HFFc6 (cell line): ENCODE measurements at regions not wholly inside any gene's neighbourhood (a gene's known extent, or its start where the extent isn't known, plus 50 kb on each side); places are given as distances from the start of the nearest gene placed in this dataset.

Experiments used
- DNase-seq: peaks from one replicate; pipeline ENCODE4 v3.0.0-alpha.2; 2018
- H3K27ac Mint-ChIP-seq: 2 replicates; pipeline ENCODE4 v1.8.0; 2020; ENCODE audit warnings: mild to moderate bottlenecking, mixed read lengths
- H3K27me3 Mint-ChIP-seq: 2 replicates; pipeline ENCODE4 v1.8.0; 2021; ENCODE audit warnings: mild to moderate bottlenecking, moderate library complexity, mixed read lengths; ENCODE audit not compliant: insufficient read depth
- H3K36me3 Mint-ChIP-seq: 2 replicates; pipeline ENCODE4 v1.8.0; 2021; ENCODE audit warnings: low read depth, mixed read lengths
- H3K4me1 Mint-ChIP-seq: 2 replicates; pipeline ENCODE4 v1.8.0; 2020; ENCODE audit warnings: low read depth, mixed read lengths
- H3K4me3 Mint-ChIP-seq: 2 replicates; pipeline ENCODE4 v1.8.0; 2020; ENCODE audit warnings: mild to moderate bottlenecking, moderate library complexity, mixed read lengths
- H3K9me3 Mint-ChIP-seq: 2 replicates; pipeline ENCODE4 v1.8.0; 2020; ENCODE audit warnings: mild to moderate bottlenecking, mixed read lengths
- TF ChIP-seq, protein P1 (sequence below): fragments of 200-600 bp; sonication (generic); IDR thresholded peaks from 2 replicates; pipeline ENCODE4 v1.5.0; 2021; ENCODE audit warnings: antibody characterized with exemption, mild to moderate bottlenecking

DNA sequence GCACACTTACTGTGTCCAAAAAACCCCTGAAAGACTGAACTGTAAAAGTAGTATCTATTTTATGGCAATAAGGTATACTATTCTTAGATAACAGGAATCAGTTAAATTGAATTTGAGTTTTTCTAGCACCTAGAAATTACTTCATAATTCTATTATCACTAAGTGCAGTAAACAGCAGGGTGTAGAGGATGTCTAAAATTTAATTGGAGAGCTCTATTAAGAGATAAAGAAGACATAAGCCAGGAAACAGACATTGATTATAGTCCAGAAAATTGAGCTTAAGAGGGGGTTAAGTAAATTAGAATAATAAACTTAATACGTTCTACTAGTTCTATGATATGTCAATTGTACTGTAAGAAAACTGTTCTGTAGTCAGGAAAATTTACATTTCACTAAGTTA, 403.5 kb upstream of the CBLB start:
- Mint-ChIP-seq H3K27me3 (no peaks in the 10 kb centered on the region), H3K4me3 (no peak overlapping the region), H3K36me3 (no peaks in the 10 kb centered on the region), H3K9me3 (no peaks in the 10 kb centered on the region), H3K27ac (no peak overlapping the region), H3K4me1 (no peaks in the 10 kb centered on the region)
- no peak for DNase-seq
- TF ChIP-seq, protein P1, sequence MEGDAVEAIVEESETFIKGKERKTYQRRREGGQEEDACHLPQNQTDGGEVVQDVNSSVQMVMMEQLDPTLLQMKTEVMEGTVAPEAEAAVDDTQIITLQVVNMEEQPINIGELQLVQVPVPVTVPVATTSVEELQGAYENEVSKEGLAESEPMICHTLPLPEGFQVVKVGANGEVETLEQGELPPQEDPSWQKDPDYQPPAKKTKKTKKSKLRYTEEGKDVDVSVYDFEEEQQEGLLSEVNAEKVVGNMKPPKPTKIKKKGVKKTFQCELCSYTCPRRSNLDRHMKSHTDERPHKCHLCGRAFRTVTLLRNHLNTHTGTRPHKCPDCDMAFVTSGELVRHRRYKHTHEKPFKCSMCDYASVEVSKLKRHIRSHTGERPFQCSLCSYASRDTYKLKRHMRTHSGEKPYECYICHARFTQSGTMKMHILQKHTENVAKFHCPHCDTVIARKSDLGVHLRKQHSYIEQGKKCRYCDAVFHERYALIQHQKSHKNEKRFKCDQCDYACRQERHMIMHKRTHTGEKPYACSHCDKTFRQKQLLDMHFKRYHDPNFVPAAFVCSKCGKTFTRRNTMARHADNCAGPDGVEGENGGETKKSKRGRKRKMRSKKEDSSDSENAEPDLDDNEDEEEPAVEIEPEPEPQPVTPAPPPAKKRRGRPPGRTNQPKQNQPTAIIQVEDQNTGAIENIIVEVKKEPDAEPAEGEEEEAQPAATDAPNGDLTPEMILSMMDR = no peak

DNA sequence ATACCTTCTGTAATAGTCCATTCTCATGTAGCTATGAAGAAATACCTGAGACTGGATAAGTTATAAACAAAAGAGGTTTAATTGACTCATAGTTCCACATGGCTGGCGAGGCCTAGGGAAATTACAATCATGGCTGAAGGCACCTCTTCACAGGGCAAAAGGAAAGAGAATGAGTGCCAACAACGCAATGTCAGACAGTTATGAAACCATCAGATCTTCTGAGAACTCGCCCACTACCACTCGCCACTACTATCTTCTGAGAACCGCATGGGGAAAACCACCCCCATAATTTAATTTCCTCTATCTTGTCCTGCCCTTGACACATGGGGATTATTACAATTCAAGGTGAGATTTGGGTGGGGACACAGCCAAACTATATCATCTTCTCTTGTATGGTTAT, 406.8 kb upstream of the CBLB start:
- Mint-ChIP-seq H3K4me1 (no peaks in the 10 kb centered on the region), H3K4me3 (no peak overlapping the region), H3K9me3 (no peaks in the 10 kb centered on the region), H3K27ac (no peak overlapping the region), H3K27me3 (no peaks in the 10 kb centered on the region; the same call in 1 of the 2 replicates), H3K36me3 (no peaks in the 10 kb centered on the region)
- no peak for DNase-seq
- TF ChIP-seq, protein P1 = no peak

DNA sequence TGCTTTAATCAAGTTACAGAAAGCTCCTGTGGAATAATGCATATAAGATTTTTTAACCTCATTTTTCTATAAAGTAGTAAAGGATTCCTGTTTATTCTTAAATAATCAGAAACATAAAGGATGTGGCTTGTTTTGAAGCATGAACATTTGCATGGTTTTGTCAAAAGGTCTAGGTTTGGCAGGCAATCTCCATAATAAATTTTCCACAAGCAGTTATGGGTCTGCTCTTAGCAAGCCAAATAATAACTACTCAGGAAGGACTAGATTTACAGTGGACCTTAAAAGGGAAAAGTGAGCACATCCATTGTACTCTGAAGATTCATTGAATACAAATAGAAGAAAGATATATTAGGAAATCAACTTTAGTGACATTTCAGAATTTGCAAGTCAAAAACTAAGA, 407.3 kb upstream of the CBLB start:
- no peaks in the 10 kb centered on the region for H3K4me1 Mint-ChIP-seq
- H3K27ac Mint-ChIP-seq = no peak overlapping the region
- H3K36me3 Mint-ChIP-seq = no peaks in the 10 kb centered on the region
- DNase-seq = no peak
- H3K9me3 Mint-ChIP-seq = no peaks in the 10 kb centered on the region
- no peak overlapping the region for H3K4me3 Mint-ChIP-seq
- TF ChIP-seq, protein P1 = no peak
- H3K27me3 Mint-ChIP-seq = no peaks in the 10 kb centered on the region; the same call in 1 of the 2 replicates

DNA sequence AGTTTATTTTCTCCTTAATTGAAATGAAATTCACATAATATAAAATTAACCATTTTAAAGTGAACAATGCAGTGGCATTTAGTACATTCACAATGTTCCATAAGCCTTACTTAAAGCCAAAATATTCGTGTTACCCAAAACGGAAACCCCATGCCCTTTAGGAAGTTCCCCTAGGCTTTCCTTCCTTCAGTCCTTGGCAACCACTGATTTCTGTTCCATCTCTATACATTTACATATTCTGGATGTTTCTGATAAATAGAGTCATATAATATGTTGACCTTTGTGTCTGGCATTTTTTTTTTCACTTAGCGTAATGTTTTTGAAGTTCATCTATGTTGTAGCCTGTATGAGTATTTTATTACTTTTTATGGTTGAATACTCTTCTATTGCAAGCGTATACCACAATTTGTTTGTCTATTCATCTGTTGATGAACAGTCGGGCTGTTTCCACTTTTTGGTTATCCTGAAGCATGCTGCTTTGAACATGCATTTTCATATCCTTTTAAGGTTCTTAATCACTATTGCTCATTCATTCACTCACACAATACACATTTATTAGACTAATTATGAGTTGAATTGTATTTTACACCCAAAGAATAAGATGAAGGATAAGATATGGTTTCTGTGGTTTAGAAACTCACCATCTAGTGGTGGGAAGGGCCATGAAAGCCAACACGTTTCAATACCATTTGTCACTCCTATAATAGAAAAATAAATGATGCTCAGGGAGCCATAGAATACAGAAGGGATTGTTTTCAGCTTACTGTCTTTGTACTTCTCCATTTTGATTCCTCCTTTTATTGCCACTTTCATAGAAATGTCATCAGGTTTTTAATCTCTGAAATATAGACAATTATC, 408.2 kb upstream of the CBLB start:
- Mint-ChIP-seq H3K27me3 (no peaks in the 10 kb centered on the region; the same call in 1 of the 2 replicates), H3K4me3 (no peak overlapping the region), H3K36me3 (no peaks in the 10 kb centered on the region), H3K9me3 (no peaks in the 10 kb centered on the region), H3K27ac (no peak overlapping the region), H3K4me1 (no peaks in the 10 kb centered on the region)
- DNase-seq = no peak
- TF ChIP-seq, protein P1 = no peak

DNA sequence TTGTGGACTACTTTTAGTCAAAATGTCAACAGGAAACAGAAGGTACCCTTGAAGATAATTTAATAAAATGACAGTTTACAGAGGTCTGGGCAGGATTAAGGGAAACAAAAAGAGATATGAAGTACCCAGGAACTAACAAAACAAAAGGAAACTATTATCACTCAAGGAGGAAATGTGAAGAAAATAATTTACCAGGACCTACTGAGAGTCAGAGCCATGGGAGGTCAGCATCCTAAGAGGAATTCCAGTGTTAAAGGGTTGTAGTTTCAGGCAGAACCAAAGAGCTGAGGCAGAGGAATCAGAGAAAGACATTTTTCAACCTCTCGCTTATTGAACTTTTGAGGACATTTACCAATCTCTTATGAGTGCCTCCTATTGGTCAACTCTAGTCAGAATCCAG, 408.9 kb upstream of the CBLB start:
- H3K27me3 Mint-ChIP-seq = no peaks in the 10 kb centered on the region; the same call in 1 of the 2 replicates
- H3K4me1 Mint-ChIP-seq = no peaks in the 10 kb centered on the region; the same call in 1 of the 2 replicates
- H3K27ac Mint-ChIP-seq = no peak overlapping the region
- no peak overlapping the region for H3K4me3 Mint-ChIP-seq
- H3K36me3 Mint-ChIP-seq = no peaks in the 10 kb centered on the region
- no peak for DNase-seq
- no peaks in the 10 kb centered on the region for H3K9me3 Mint-ChIP-seq
- TF ChIP-seq, protein P1 = no peak
